Vagina (tissue), 2 donors: ENCODE measurements at regions not wholly inside any gene's neighbourhood (a gene's known extent, or its start where the extent isn't known, plus 50 kb on each side); places are given as distances from the start of the nearest gene placed in this dataset.

Experiments used
- CTCF ChIP-seq, 3 experiments: fragments of 450-650 bp in 2 of 3; fragments of 200-600 bp in 1 of 3; sonication (generic) in 1 of 3; IDR thresholded peaks; one replicate each; pipeline ENCODE4 v1.5.1; 2017 to 2019; ENCODE audit warnings: antibody characterized with exemption in 3 of 3, mild to moderate bottlenecking in 2 of 3, moderate library complexity in 2 of 3
- POLR2A ChIP-seq, 2 donors: fragments of 450-650 bp; IDR thresholded peaks; one replicate each; pipeline ENCODE4 v1.6.1; 2017; ENCODE audit warnings: antibody characterized with exemption in 2 of 2, mild to moderate bottlenecking in 2 of 2, moderate library complexity in 2 of 2
- POLR2AphosphoS5 ChIP-seq, 2 donors: sonication (generic); formaldehyde crosslinking; IDR thresholded peaks; one replicate each; pipeline ENCODE4 v1.9.0; 2017; ENCODE audit warnings: antibody characterized with exemption in 2 of 2, mild to moderate bottlenecking in 2 of 2, low read depth in 1 of 2; ENCODE audit not compliant: insufficient read depth in 1 of 2

GRCh38 chr15:93378558-93378957, 289.5 kb upstream of the RGMA start:
- TF ChIP-seq CTCF (IDR thresholded peaks at IDR 0.05) (no peak), POLR2AphosphoS5 (IDR thresholded peaks at IDR 0.05; ENCODE audit: insufficient read depth in 1 of 2, low read depth in 1 of 2) (no peak), POLR2A (IDR thresholded peaks at IDR 0.05) (no peak)
